Left colon (tissue), 2 donors: ENCODE measurements at regions not wholly inside any gene's neighbourhood (a gene's known extent, or its start where the extent isn't known, plus 50 kb on each side); places are given as distances from the start of the nearest gene placed in this dataset.

Experiments
- ATAC-seq: fragments of 200-7000 bp; cut with Tn5 transposase; one replicate; pipeline ENCODE4 v1.9.1; 2020; ENCODE audit warnings: mild to moderate bottlenecking, moderate library complexity
- DNase-seq, 2 donors: peaks; one replicate each; pipeline ENCODE4 v3.0.0-alpha.2; 2020
- intact Hi-C, 2 donors: fragments of 100-400 bp; cut with DNase I in 1 of 2; cut with micrococcal nuclease in 1 of 2; formaldehyde crosslinking; loops; one replicate each; pipeline versions ENCODE4 v1.11.2 to v1.14.0; 2022; cut with DNase I, micrococcal nuclease
- donor health status: DM: no; HTN: no; CAD: no.
- donor health status: DM: yes; HTN: yes; CAD: no.

DNA sequence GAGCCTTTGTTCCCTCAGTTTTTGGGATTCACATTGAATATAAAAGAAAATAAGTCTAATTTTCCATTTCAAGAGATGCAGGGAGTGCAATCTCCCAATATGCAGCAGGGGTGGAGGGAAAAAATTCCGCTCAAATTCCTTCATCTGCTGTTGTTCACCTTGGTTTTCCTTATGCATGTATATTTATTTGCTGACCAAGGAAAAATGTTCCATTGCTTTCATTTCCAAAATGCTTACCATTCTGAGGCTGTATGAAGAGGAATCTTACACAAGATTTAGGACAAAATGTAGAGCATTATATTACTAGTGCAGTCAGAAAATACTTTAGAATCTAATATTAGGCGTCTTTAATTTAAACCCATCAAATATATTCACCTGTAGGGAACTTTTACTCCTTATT lies 863.9 kb downstream of the EPHA3 start:
- no peak for DNase-seq
- ATAC-seq, result no peak
- intact Hi-C loops, result no loop called here

DNA sequence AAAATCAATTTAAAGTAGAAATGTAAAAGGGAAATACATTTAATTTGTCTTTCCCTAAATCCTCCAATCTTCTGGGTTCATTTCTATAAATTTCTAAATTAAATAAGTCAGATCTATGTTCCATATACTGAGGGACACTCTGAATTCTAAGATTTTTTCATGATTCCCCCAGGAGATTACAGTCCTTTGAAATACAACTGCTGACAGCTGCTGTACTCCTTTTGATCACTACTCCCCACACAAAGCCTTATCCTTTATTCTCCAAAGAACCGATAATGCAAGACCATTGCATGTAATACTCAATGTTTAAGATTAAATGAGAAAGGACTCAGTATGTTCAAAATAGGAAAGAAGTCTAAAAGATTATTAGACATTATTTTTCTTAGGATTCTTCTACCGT lies 865.7 kb downstream of the EPHA3 start:
- DNase-seq (no peak), ATAC-seq (no peak)
- intact Hi-C loops, result no loop called here

GRCh38 chr3:89974903-89975519 lies 867.6 kb downstream of the EPHA3 start:
- DNase-seq (no peak), ATAC-seq (no peak)
- intact Hi-C loops, result no loop called here

GRCh38 chr3:89983449-89983848 lies 876.0 kb downstream of the EPHA3 start:
- ATAC-seq, result no peak
- intact Hi-C loops, result no loop called here
- DNase-seq, result no peak

DNA sequence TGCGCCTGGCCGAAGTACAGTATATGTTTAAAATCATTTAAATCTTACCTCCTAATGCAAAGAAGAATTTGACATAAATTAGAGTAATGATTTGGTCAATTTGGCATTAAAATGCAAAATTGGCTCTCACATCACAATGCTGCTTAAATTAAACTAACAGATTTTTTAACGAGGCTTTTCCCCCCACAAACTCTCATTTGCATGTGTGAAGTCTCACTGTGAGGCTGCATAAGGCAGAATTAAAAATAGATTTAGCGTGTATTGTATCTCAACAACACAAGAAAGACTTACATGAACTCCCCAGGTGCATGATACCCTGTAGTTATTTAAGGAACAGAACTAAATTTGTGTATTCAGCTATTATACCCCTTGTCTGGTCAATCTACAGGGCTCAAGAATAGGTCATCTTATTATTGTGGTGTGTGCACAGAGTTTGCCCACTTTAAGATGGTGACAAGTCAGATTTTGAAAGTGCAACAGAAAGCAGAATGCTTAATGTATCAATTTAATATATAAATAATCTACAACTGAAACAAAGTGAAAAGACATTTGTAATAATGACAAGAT lies 897.9 kb downstream of the EPHA3 start:
- DNase-seq (no peak), ATAC-seq (no peak)
- intact Hi-C loops, result no loop called here

GRCh38 chr3:90007778-90008499 lies 900.5 kb downstream of the EPHA3 start:
- ATAC-seq, result no peak
- DNase-seq, result no peak
- intact Hi-C loops, result no loop called here

GRCh38 chr3:90010341-90010740 lies 902.9 kb downstream of the EPHA3 start:
- intact Hi-C loops, result no loop called here

DNA sequence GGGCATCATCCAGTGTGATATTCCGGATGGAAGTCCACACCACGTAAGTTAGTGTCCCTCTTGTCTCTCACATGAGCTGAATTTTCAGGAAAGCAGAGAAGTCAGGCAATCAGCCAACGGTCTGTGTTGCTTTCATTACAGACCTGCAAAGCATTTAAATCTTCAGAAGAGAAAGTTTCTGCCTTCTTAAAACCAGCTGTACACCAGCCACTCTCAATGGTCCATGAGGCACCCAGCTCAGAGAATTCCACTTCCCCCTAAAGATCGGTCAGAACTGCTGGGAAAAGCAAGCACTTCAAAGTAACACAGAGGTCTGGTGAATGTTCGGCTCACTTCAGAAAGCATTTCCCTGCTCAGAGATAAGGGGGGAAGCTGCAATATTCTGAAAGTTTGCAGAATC lies 903.7 kb downstream of the EPHA3 start:
- DNase-seq (no peak), ATAC-seq (no peak)
- intact Hi-C loops, result no loop called here

More at GRCh38 chr3:90010341-90010740, 902.9 kb downstream of the EPHA3 start:
- DNase-seq, result no peak
- no peak for ATAC-seq

DNA sequence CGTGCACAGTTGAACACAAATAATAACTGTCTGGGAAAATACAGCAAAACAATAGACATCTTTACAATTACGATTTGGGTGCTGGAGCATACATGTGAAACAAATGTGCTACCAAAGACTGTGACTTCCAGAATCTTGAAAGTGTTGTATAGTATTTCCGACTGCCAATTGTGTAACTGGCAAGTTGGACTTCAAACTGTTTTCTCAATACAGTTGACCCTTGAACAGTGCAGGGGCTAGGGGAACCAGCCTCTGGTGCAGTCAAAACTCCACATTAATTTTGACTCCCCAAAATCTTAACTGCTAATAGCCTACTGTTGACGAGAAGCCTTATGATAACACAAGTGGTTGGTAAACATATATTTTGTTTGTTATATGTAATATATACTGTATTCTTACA lies 904.2 kb downstream of the EPHA3 start:
- no peak for ATAC-seq
- DNase-seq, result no peak
- intact Hi-C loops, result no loop called here

DNA sequence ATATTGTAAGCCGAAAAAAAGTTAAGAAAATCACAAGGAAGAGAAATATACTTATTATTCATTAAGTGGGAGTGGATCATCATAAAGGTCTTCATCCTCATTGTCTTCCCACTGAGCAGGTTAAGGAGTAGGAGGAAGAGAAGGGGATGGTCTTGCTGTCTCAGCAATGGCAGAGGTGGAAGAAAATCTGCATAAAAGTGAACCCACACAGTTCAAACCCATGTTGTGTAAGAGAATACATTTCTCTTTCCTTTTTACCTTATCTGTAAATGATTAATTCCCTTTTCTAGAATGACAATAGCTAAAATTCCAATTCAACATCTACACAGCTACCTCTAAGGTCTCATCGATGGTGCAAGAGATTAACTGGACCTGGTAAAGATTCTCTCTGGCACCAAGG lies 904.6 kb downstream of the EPHA3 start:
- ATAC-seq, result no peak
- intact Hi-C loops, result no loop called here
- no peak for DNase-seq

- intact Hi-C loops, result no loop called here
- ATAC-seq (no peak), DNase-seq (no peak)
Measured at GRCh38 chr3:90015688-90016356, 908.4 kb downstream of the EPHA3 start.

GRCh38 chr3:90016555-90016954 lies 909.1 kb downstream of the EPHA3 start:
- ATAC-seq (no peak), DNase-seq (no peak)
- intact Hi-C loops, result no loop called here

GRCh38 chr3:90018779-90019178 lies 911.4 kb downstream of the EPHA3 start:
- intact Hi-C loops, result no loop called here
- ATAC-seq (no peak), DNase-seq (no peak)

GRCh38 chr3:90025019-90025418 lies 917.6 kb downstream of the EPHA3 start:
- intact Hi-C loops, result no loop called here
- DNase-seq (no peak), ATAC-seq (no peak)

DNA sequence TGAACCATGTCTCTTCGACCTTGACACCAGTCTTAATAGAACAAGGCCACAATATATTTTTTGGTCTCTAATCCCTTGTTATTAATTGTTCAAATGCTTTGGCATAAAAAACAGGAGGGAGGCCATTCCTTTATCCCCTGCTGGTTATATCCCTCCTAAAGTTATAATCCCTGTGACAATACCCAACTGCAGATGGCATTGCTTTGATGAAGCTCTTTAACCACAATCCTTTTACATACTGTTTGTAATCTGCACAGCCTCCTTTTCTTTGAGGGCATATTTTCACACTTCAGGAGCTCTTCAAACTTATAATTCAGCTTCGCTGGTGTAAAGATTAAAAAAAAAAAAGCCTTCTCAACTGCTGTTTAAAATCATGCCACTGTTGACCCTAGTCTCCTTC lies 919.0 kb downstream of the EPHA3 start:
- intact Hi-C loops, result no loop called here
- ATAC-seq, result no peak

GRCh38 chr3:90031121-90031520 lies 923.7 kb downstream of the EPHA3 start:
- DNase-seq (no peak), ATAC-seq (no peak)
- intact Hi-C loops, result no loop called here

More for the DNA sequence above, 919.0 kb downstream of the EPHA3 start:
- no peak for DNase-seq

DNA sequence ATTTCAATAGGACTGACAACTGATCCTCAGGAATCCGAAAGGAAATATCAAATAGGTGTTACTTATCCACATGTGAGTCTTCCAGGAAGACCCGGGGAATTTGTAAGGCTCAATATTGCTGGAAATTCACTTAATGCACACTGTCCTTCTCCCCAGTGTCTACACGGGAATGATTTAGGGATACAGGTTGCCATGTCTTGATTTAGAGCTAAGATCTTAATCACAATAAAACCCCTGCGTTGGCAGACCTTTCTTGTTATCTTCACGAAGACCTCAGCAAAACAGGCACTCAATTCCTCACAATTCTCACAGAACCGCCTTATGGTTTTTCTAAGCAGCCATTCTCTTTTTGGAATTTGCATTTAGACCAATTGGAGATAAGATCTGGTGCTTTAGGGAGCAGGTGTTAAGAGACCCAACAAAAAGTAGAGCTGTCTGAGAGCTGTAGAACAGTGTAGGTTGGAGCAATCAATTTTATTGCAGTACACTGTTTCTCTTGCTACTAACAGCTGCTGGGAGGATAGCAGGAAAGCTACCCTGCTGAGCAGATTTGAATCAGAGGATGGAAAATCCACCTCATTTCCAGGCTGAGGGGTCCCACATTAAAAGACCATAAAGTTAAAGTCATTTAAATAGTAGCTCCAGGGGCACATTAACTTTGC lies 925.7 kb downstream of the EPHA3 start:
- ATAC-seq, result no peak
- intact Hi-C loops, result no loop called here
- no peak for DNase-seq

DNA sequence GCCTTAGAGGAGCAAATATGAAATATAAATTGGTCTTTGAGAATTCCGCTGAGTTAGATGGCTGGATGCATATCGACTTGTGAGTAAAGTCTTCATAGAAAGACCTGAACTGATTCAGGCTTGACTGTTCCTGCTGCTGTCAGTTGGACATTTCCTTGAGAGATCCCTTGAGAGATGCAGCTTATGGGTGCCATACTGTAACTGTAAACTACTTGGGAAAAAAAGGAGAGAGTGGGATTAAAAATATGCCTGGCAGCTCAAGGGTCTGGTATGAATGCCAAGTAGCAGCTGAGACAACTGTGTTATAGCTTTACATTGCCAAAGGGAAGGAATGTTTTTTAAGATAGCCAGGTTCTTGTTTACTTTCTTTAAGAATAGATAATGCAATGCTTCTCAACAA lies 926.6 kb downstream of the EPHA3 start:
- ATAC-seq (no peak), DNase-seq (no peak)
- intact Hi-C loops, result no loop called here

GRCh38 chr3:90035643-90036042 lies 928.2 kb downstream of the EPHA3 start:
- intact Hi-C loops, result no loop called here
- ATAC-seq (no peak), DNase-seq (no peak)
